Loucy (cell line): ENCODE measurements at regions not wholly inside any gene's neighbourhood (a gene's known extent, or its start where the extent isn't known, plus 50 kb on each side); places are given as distances from the start of the nearest gene placed in this dataset.

Source experiments
- H2AFZ ChIP-seq: fragments of 200-600 bp; sonication (generic); 2 replicates; pipeline ENCODE4 v1.6.0; 2016; ENCODE audit warnings: antibody characterized with exemption, mild to moderate bottlenecking, low read length, moderate library complexity
- H3F3A ChIP-seq: fragments of 200-600 bp; 2 replicates; pipeline ENCODE4 v1.6.0; 2016; ENCODE audit warnings: antibody characterized with exemption, low read depth, mild to moderate bottlenecking
- H3K27me3 ChIP-seq: fragments of 200-600 bp; sonication (generic); 2 replicates; pipeline ENCODE4 v1.6.1; 2014; ENCODE audit warnings: low read length, mild to moderate bottlenecking; ENCODE audit not compliant: insufficient read depth, poor library complexity, severe bottlenecking
- H3K36me3 ChIP-seq: fragments of 200-600 bp; sonication (generic); 2 replicates; pipeline ENCODE4 v1.6.1; 2016; ENCODE audit warnings: low read length; ENCODE audit not compliant: insufficient read depth
- H3K4me1 ChIP-seq: fragments of 200-600 bp; sonication (generic); 2 replicates; pipeline ENCODE4 v1.5.1; 2014; ENCODE audit warnings: low read length, mild to moderate bottlenecking; ENCODE audit not compliant: insufficient read depth, poor library complexity, severe bottlenecking
- H3K4me2 ChIP-seq: fragments of 200-600 bp; sonication (generic); 2 replicates; pipeline ENCODE4 v1.6.0; 2014; ENCODE audit warnings: antibody characterized with exemption, low read length, low read depth, mild to moderate bottlenecking; ENCODE audit not compliant: poor library complexity, severe bottlenecking
- H3K4me3 ChIP-seq: fragments of 200-600 bp; sonication (generic); 2 replicates; pipeline ENCODE4 v1.5.1; 2014; ENCODE audit warnings: low read length, mild to moderate bottlenecking, mixed read lengths; ENCODE audit not compliant: poor library complexity, severe bottlenecking
- H3K79me2 ChIP-seq: fragments of 200-600 bp; sonication (generic); 2 replicates; pipeline ENCODE4 v1.6.1; 2014; ENCODE audit warnings: low read length; ENCODE audit not compliant: insufficient read depth
- H3K9ac ChIP-seq: fragments of 200-600 bp; sonication (generic); 2 replicates; pipeline ENCODE4 v1.6.0; 2014; ENCODE audit warnings: mild to moderate bottlenecking, low read depth, low read length, moderate library complexity; ENCODE audit not compliant: poor library complexity, severe bottlenecking
- H3K9me2 ChIP-seq: fragments of 200-600 bp; sonication (generic); replicated peaks from 2 replicates; pipeline ENCODE4 v1.6.1; 2016; ENCODE audit warnings: low read depth, low read length, mixed read lengths
- H3K9me3 ChIP-seq: fragments of 200-600 bp; sonication (generic); 2 replicates; pipeline ENCODE4 v1.6.1; 2014; ENCODE audit warnings: mild to moderate bottlenecking, antibody characterized with exemption, low read length, low read depth; ENCODE audit not compliant: insufficient read depth
- H4K20me1 ChIP-seq: fragments of 200-600 bp; sonication (generic); 2 replicates; pipeline ENCODE4 v1.6.0; 2014; ENCODE audit warnings: antibody characterized with exemption, low read length, mild to moderate bottlenecking; ENCODE audit not compliant: insufficient read depth, poor library complexity, severe bottlenecking
- CTCF ChIP-seq: fragments of 200-600 bp; sonication (generic); conservative IDR thresholded peaks from 2 replicates; pipeline ENCODE4 v1.5.1; 2014; ENCODE audit warnings: mild to moderate bottlenecking, antibody characterized with exemption, low read length
- EZH2phosphoT487 ChIP-seq: fragments of 200-600 bp; IDR thresholded peaks from 2 replicates; pipeline ENCODE4 v1.6.1; 2018; ENCODE audit warnings: antibody characterized with exemption, mild to moderate bottlenecking, moderate library complexity, borderline replicate concordance

- no peaks in the 10 kb centered on the region for H3K9me2 ChIP-seq
- no peaks in the 10 kb centered on the region for H4K20me1 ChIP-seq
- H3K27me3 ChIP-seq, result no peaks in the 10 kb centered on the region
- H3K4me3 ChIP-seq, result no peak overlapping the region
- no peak overlapping the region for H3K9ac ChIP-seq
- no peaks in the 10 kb centered on the region for H3K36me3 ChIP-seq
- no peaks in the 10 kb centered on the region for H3K4me1 ChIP-seq
- no peak overlapping the region for H3K4me2 ChIP-seq
- no peak overlapping the region for H2AFZ ChIP-seq
- TF ChIP-seq EZH2phosphoT487, result no peak
- no peak for TF ChIP-seq CTCF
- no peaks in the 10 kb centered on the region for H3K79me2 ChIP-seq
- H3F3A ChIP-seq, result no peaks in the 10 kb centered on the region
- H3K9me3 ChIP-seq, result no peaks in the 10 kb centered on the region
Observed at GRCh38 chr13:97895383-97895782, 58.1 kb upstream of the IPO5 start.

GRCh38 chr13:97896446-97896845, 57.0 kb upstream of the IPO5 start:
- Histone ChIP-seq H3K4me3 (no peak overlapping the region), H3F3A (no peaks in the 10 kb centered on the region), H3K36me3 (no peaks in the 10 kb centered on the region), H3K4me1 (no peaks in the 10 kb centered on the region), H2AFZ (no peak overlapping the region), H3K9me2 (no peaks in the 10 kb centered on the region), H3K4me2 (no peak overlapping the region), H4K20me1 (no peaks in the 10 kb centered on the region), H3K9me3 (no peaks in the 10 kb centered on the region), H3K9ac (no peak overlapping the region), H3K27me3 (no peaks in the 10 kb centered on the region), H3K79me2 (no peaks in the 10 kb centered on the region)
- TF ChIP-seq CTCF (no peak), EZH2phosphoT487 (no peak)

- no peaks in the 10 kb centered on the region for H3K36me3 ChIP-seq
- H3K79me2 ChIP-seq, result no peaks in the 10 kb centered on the region
- TF ChIP-seq CTCF (no peak), EZH2phosphoT487 (no peak)
- no peaks in the 10 kb centered on the region for H3K9me2 ChIP-seq
- no peak overlapping the region for H3K4me3 ChIP-seq
- no peak overlapping the region for H3K9ac ChIP-seq
- H3K4me1 ChIP-seq, result no peaks in the 10 kb centered on the region
- H2AFZ ChIP-seq, result no peak overlapping the region
- H4K20me1 ChIP-seq, result no peaks in the 10 kb centered on the region
- H3K4me2 ChIP-seq, result no peak overlapping the region
- H3K27me3 ChIP-seq, result no peaks in the 10 kb centered on the region
- H3K9me3 ChIP-seq, result no peaks in the 10 kb centered on the region
- H3F3A ChIP-seq, result no peaks in the 10 kb centered on the region
Observed at GRCh38 chr13:97901716-97902115, 51.8 kb upstream of the IPO5 start.
